CD4-positive, CD25-positive, alpha-beta regulatory T cell (primary cell): ENCODE measurements at regions not wholly inside any gene's neighbourhood (a gene's known extent, or its start where the extent isn't known, plus 50 kb on each side); places are given as distances from the start of the nearest gene placed in this dataset.

ENCODE experiments used
- ATAC-seq, 2 donors: fragments of 150-1000 bp; cut with Tn5 transposase; one replicate each; pipeline ENCODE4 v1.10.0; 2021; ENCODE audit warnings: low read depth in 2 of 2, moderate number of reproducible peaks in 2 of 2, moderate library complexity in 1 of 2
- DNase-seq, 3 donors: peaks; one replicate each; pipeline versions ENCODE4 v3.0.0 to v3.0.0-alpha.2; 2012 to 2022; ENCODE audit warnings: mixed read lengths in 1 of 3
- H3K27ac ChIP-seq: one replicate; pipeline ENCODE4 v1.7.0; 2013; ENCODE audit warnings: mild to moderate bottlenecking, low read length; ENCODE audit not compliant: insufficient read depth, poor library complexity, severe bottlenecking
- H3K27me3 ChIP-seq: one replicate; pipeline ENCODE4 v1.7.0; 2013; ENCODE audit warnings: low read length; ENCODE audit not compliant: control insufficient read depth, insufficient read depth
- H3K36me3 ChIP-seq: one replicate; pipeline ENCODE4 v1.7.0; 2013; ENCODE audit warnings: mild to moderate bottlenecking, low read length, moderate library complexity; ENCODE audit not compliant: control insufficient read depth, insufficient read depth
- H3K4me1 ChIP-seq: 2 replicates; pipeline ENCODE4 v1.7.0; 2013; ENCODE audit warnings: mild to moderate bottlenecking, low read length; ENCODE audit not compliant: insufficient read depth, control insufficient read depth, poor library complexity, severe bottlenecking
- H3K4me3 ChIP-seq: one replicate; pipeline ENCODE4 v1.7.0; 2013; ENCODE audit warnings: low read depth, mild to moderate bottlenecking, low read length, moderate library complexity
- H3K9me3 ChIP-seq, 2 experiments: 1 replicate in 1 of 2; 2 replicates in 1 of 2; pipeline ENCODE4 v1.7.0; 2013; ENCODE audit warnings: low read length in 2 of 2, mild to moderate bottlenecking in 1 of 2, moderate library complexity in 1 of 2; ENCODE audit not compliant: control insufficient read depth in 2 of 2
- H3K27ac Mint-ChIP-seq, 3 donors: one replicate each; pipeline ENCODE4 v1.8.0; 2020 to 2022; ENCODE audit warnings: mild to moderate bottlenecking in 3 of 3, mixed read lengths in 3 of 3, moderate library complexity in 2 of 3
- H3K27me3 Mint-ChIP-seq: one replicate; pipeline ENCODE4 v1.8.0; 2022; ENCODE audit warnings: mild to moderate bottlenecking, mixed read lengths
- H3K36me3 Mint-ChIP-seq: one replicate; pipeline ENCODE4 v1.8.0; 2020; ENCODE audit warnings: mixed read lengths
- H3K4me1 Mint-ChIP-seq, 4 donors: one replicate each; pipeline ENCODE4 v1.8.0; 2020 to 2022; ENCODE audit warnings: mixed read lengths in 4 of 4, mild to moderate bottlenecking in 1 of 4
- H3K4me3 Mint-ChIP-seq, 4 donors: one replicate each; pipeline ENCODE4 v1.8.0; 2020 to 2022; ENCODE audit warnings: mild to moderate bottlenecking in 4 of 4, mixed read lengths in 4 of 4, moderate library complexity in 3 of 4
- H3K9me3 Mint-ChIP-seq, 7 donors: one replicate each; pipeline ENCODE4 v1.8.0; 2020 to 2022; ENCODE audit warnings: mixed read lengths in 7 of 7, mild to moderate bottlenecking in 3 of 7, moderate library complexity in 2 of 7

GRCh38 chr2:160741815-160742214, 248.2 kb upstream of the RBMS1 start:
- Mint-ChIP-seq H3K9me3 (peaks cover 0 to 4% (median 0%) of the 10 kb centered on the region in 7 donors), H3K36me3 (no peaks in the 10 kb centered on the region), H3K27ac (no peak overlapping the region), H3K4me3 (no peak overlapping the region), H3K4me1 (no peaks in the 10 kb centered on the region), H3K27me3 (peaks cover 16% of the 10 kb centered on the region)
- no peaks in the 10 kb centered on the region for H3K9me3 ChIP-seq
- H3K4me1 ChIP-seq = no peaks in the 10 kb centered on the region
- DNase-seq = no peak
- H3K27me3 ChIP-seq = peaks cover 3% of the 10 kb centered on the region
- no peak for ATAC-seq
- H3K27ac ChIP-seq = no peak overlapping the region
- no peaks in the 10 kb centered on the region for H3K36me3 ChIP-seq
- no peak overlapping the region for H3K4me3 ChIP-seq

- H3K27me3 ChIP-seq = peaks cover 3% of the 10 kb centered on the region
- Mint-ChIP-seq H3K27ac (no peak overlapping the region), H3K4me3 (no peak overlapping the region), H3K36me3 (no peaks in the 10 kb centered on the region), H3K9me3 (peaks cover 0 to 4% (median 0%) of the 10 kb centered on the region in 7 donors), H3K27me3 (peaks cover 16% of the 10 kb centered on the region), H3K4me1 (no peaks in the 10 kb centered on the region)
- ATAC-seq = no peak
- no peak for DNase-seq
- H3K9me3 ChIP-seq = no peaks in the 10 kb centered on the region
- no peaks in the 10 kb centered on the region for H3K36me3 ChIP-seq
- no peak overlapping the region for H3K27ac ChIP-seq
- no peak overlapping the region for H3K4me3 ChIP-seq
- no peaks in the 10 kb centered on the region for H3K4me1 ChIP-seq
Measured at GRCh38 chr2:160742667-160743066, 249.1 kb upstream of the RBMS1 start.

GRCh38 chr2:160747501-160748170, 254.0 kb upstream of the RBMS1 start:
- H3K36me3 ChIP-seq = no peaks in the 10 kb centered on the region
- H3K4me1 ChIP-seq = no peaks in the 10 kb centered on the region
- ATAC-seq (no peak), DNase-seq (no peak)
- no peaks in the 10 kb centered on the region for H3K27me3 ChIP-seq
- H3K9me3 Mint-ChIP-seq = peaks cover 0 to 4% (median 0%) of the 10 kb centered on the region in 7 donors
- H3K4me3 ChIP-seq = no peak overlapping the region
- no peaks in the 10 kb centered on the region for H3K9me3 ChIP-seq
- H3K27me3 Mint-ChIP-seq = peaks cover 4% of the 10 kb centered on the region
- H3K4me1 Mint-ChIP-seq = no peaks in the 10 kb centered on the region
- H3K36me3 Mint-ChIP-seq = no peaks in the 10 kb centered on the region
- H3K27ac Mint-ChIP-seq = no peak overlapping the region
- H3K27ac ChIP-seq = no peak overlapping the region
- H3K4me3 Mint-ChIP-seq = no peak overlapping the region

DNA sequence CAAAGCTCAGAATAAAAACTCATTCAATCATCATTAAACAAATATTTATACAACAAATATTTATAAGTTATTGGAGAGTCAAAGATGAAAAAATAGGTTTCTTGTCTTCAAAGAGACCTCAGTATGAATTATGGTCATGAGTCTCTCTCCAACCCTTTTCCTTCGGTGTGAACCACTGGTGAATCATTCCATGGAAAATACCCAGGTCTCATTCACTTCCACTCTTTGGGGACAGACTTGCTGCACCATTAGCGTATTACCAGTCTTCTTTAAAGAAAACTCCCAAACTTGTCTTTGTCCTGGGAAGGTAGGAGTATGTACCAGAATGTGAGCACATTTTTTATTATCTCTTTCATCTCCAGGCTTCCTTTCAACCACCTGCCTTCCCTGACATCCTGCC, 257.4 kb upstream of the RBMS1 start:
- H3K4me1 Mint-ChIP-seq = no peaks in the 10 kb centered on the region
- Histone ChIP-seq H3K4me1 (no peaks in the 10 kb centered on the region), H3K36me3 (no peaks in the 10 kb centered on the region), H3K27me3 (no peaks in the 10 kb centered on the region), H3K9me3 (peaks cover 0 to 4% of the 10 kb centered on the region in 2 experiments), H3K4me3 (no peak overlapping the region), H3K27ac (no peak overlapping the region)
- no peak overlapping the region for H3K4me3 Mint-ChIP-seq
- H3K27ac Mint-ChIP-seq = no peak overlapping the region
- H3K36me3 Mint-ChIP-seq = no peaks in the 10 kb centered on the region
- peaks cover 0 to 5% (median 0%) of the 10 kb centered on the region in 7 donors for H3K9me3 Mint-ChIP-seq
- no peak for DNase-seq
- ATAC-seq = no peak
- H3K27me3 Mint-ChIP-seq = no peaks in the 10 kb centered on the region

DNA sequence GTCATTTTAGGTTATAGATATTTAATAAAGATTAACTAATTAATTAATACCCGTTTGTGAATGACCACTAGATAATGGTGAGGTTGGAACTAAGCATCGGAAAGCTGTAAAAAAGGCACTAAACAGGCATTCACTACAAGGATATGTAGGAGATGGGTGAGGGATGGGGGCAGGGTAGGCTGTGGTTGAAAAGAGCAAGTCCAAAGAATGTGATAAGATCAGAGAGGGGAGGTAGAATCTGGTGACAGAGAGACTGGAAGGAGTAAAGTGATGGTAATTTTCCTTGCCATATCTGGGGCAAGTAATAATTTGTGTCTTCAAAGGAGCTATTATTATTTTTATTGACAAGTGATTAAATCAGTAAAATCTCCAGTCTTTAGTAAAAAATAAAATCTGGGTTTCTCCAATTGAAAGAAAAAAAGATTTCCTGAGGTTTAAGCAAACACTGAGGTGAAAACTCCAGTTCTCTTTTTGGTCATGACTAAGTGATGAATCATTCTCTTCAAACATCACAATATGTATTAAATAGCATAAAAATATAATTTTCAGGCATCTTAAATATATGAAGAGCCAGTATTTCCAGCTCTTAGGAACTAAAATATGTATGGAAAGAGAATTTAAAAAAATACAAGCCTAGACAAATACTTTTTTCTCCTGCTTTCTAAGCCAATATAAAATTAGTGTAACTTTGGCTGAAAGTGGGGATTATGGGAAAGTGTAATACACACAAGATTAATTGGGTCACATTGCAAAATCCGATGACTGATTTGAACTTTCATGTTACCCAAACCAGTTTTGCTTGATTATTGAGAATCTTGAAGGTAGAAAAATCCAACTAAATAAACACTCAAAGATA, 259.1 kb upstream of the RBMS1 start:
- no peak for DNase-seq
- H3K36me3 Mint-ChIP-seq = no peaks in the 10 kb centered on the region
- no peak overlapping the region for H3K27ac Mint-ChIP-seq
- no peak overlapping the region for H3K4me3 Mint-ChIP-seq
- H3K4me1 Mint-ChIP-seq = no peaks in the 10 kb centered on the region
- no peak for ATAC-seq
- H3K9me3 Mint-ChIP-seq = peaks cover 0 to 5% (median 0%) of the 10 kb centered on the region in 7 donors
- H3K4me1 ChIP-seq = no peaks in the 10 kb centered on the region
- H3K27me3 ChIP-seq = no peaks in the 10 kb centered on the region
- H3K36me3 ChIP-seq = no peaks in the 10 kb centered on the region
- H3K9me3 ChIP-seq = peaks cover 0 to 4% of the 10 kb centered on the region in 2 experiments
- H3K27me3 Mint-ChIP-seq = no peaks in the 10 kb centered on the region
- no peak overlapping the region for H3K27ac ChIP-seq
- no peak overlapping the region for H3K4me3 ChIP-seq

DNA sequence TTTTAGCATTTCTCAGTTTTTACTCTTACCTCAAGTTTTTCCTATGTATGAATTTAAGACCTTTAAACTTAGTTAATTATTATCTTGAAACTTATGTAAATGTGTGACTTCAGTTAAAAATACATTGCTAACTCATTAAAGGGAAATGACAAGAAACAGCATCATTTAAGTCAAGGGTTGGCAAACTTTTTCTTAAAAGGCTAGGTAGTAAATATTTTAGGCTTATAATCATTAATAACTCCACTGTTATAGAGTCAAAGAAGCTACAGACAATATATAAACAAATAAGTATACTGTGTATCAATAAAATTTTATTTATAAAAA, 259.7 kb upstream of the RBMS1 start:
- Mint-ChIP-seq H3K27ac (no peak overlapping the region), H3K36me3 (no peaks in the 10 kb centered on the region), H3K4me3 (no peak overlapping the region), H3K4me1 (no peaks in the 10 kb centered on the region), H3K9me3 (peaks cover 0 to 5% (median 0%) of the 10 kb centered on the region in 7 donors), H3K27me3 (no peaks in the 10 kb centered on the region)
- Histone ChIP-seq H3K27ac (no peak overlapping the region), H3K4me1 (no peaks in the 10 kb centered on the region), H3K27me3 (no peaks in the 10 kb centered on the region), H3K9me3 (peaks cover 0 to 4% of the 10 kb centered on the region in 2 experiments), H3K36me3 (no peaks in the 10 kb centered on the region), H3K4me3 (no peak overlapping the region)
- ATAC-seq (no peak), DNase-seq (no peak)

DNA sequence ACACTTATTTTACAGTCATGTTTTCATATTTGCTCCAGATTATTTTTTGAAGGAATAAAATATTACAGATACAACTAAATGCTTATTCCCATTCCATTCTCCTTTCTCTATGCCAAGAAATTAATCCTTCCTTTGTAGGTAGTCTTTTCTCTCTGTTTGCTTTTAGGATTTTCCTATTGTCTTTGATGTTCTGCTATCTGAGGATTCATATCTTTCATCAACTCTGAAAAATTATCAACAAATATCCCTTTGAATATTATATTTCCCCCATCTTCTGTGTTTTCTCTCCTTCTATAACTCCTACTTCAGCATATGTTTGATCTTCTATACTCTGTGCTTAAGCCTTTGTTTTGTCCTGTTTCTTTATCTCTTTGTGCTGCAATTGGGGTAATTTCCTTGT, 260.4 kb upstream of the RBMS1 start:
- Histone ChIP-seq H3K4me3 (no peak overlapping the region), H3K27ac (no peak overlapping the region), H3K4me1 (no peaks in the 10 kb centered on the region), H3K27me3 (no peaks in the 10 kb centered on the region), H3K9me3 (peaks cover 0 to 4% of the 10 kb centered on the region in 2 experiments), H3K36me3 (no peaks in the 10 kb centered on the region)
- Mint-ChIP-seq H3K4me1 (no peaks in the 10 kb centered on the region), H3K4me3 (no peak overlapping the region), H3K27me3 (no peaks in the 10 kb centered on the region), H3K9me3 (peaks cover 0 to 5% (median 0%) of the 10 kb centered on the region in 7 donors), H3K27ac (no peak overlapping the region), H3K36me3 (no peaks in the 10 kb centered on the region)
- no peak for DNase-seq
- ATAC-seq = no peak

- no peak overlapping the region for H3K4me3 Mint-ChIP-seq
- peaks cover 0 to 4% of the 10 kb centered on the region in 2 experiments for H3K9me3 ChIP-seq
- H3K36me3 Mint-ChIP-seq = peaks cover 2% of the 10 kb centered on the region
- ATAC-seq (no peak), DNase-seq (no peak)
- H3K4me1 Mint-ChIP-seq = no peaks in the 10 kb centered on the region
- no peaks in the 10 kb centered on the region for H3K27me3 Mint-ChIP-seq
- H3K9me3 Mint-ChIP-seq = peaks cover 0 to 7% (median 1%) of the 10 kb centered on the region in 7 donors
- no peak overlapping the region for H3K27ac ChIP-seq
- no peaks in the 10 kb centered on the region for H3K36me3 ChIP-seq
- H3K4me1 ChIP-seq = no peaks in the 10 kb centered on the region
- H3K27me3 ChIP-seq = no peaks in the 10 kb centered on the region
- H3K4me3 ChIP-seq = no peak overlapping the region
- H3K27ac Mint-ChIP-seq = no peak overlapping the region
Measured at GRCh38 chr2:160756481-160756880, 262.9 kb upstream of the RBMS1 start.
